ENCODE measurements at regions not wholly inside any gene's neighbourhood (a gene's known extent, or its start where the extent isn't known, plus 50 kb on each side); places are given as distances from the start of the nearest gene placed in this dataset.

- TF ChIP-seq CTCF (IDR thresholded peaks at IDR 0.05), result no peak
- TF ChIP-seq POLR2A (IDR thresholded peaks at IDR 0.05), result no peak
These were observed 308.6 kb upstream of the NPVF start for GRCh38 chr7:25536851-25537250.
